ENCODE measurements at regions not wholly inside any gene's neighbourhood (a gene's known extent, or its start where the extent isn't known, plus 50 kb on each side); places are given as distances from the start of the nearest gene placed in this dataset.
"Not testable (repeated sequence)": the region's sequence is repeated elsewhere in the genome, so short reads cannot be mapped to it uniquely, and the experiment has no call there.

DNA sequence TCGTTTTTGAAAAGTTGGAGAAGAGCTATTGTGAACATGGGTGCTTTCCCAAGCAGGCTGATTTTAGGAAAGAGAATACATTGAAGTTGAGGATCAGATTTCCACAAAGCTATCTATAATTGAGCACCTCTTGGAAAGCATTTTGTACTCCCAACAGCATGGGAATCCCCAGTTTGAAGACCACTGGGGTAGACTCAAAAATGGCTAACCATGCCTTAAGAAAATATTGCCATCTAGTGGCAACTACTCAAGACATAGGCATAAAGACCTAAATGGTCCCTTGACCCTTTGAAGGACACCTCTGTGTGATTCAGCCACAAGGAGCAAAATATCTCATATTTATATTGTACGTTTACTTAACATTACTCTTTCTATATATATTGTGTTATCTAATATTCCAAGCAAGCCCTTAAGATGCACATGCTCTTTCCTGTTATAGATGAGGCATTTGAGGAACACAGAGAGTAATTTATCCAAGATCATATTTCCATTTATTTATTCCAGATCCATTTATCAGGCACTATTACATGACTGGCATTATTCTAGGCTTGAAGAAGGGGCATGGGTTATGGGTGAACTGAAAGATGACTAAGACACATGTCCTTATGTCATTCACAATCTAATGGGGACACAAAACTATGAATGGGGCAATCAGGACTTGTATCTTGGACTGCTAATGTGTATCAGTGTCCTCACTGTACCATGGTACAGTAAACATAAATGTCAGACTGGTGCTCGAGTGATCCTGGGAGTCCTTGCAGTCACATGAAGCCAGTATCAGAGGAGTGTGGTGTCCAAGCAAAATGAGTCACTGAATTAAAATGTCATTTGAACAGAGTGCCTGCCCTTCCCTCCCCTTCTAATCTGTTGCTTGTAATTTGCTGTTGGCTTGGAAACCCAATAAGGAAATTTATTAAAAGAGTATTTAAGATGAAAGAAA lies 121.0 kb upstream of the XPO1 start:
- TF ChIP-seq, protein P1, sequence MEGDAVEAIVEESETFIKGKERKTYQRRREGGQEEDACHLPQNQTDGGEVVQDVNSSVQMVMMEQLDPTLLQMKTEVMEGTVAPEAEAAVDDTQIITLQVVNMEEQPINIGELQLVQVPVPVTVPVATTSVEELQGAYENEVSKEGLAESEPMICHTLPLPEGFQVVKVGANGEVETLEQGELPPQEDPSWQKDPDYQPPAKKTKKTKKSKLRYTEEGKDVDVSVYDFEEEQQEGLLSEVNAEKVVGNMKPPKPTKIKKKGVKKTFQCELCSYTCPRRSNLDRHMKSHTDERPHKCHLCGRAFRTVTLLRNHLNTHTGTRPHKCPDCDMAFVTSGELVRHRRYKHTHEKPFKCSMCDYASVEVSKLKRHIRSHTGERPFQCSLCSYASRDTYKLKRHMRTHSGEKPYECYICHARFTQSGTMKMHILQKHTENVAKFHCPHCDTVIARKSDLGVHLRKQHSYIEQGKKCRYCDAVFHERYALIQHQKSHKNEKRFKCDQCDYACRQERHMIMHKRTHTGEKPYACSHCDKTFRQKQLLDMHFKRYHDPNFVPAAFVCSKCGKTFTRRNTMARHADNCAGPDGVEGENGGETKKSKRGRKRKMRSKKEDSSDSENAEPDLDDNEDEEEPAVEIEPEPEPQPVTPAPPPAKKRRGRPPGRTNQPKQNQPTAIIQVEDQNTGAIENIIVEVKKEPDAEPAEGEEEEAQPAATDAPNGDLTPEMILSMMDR (IDR thresholded peaks at IDR 0.05; ENCODE audit: insufficient read depth, low read length) = peak; percentile 69
- DNase-seq (ENCODE audit: low read depth) = peak; percentile 71
- no peak overlapping the region for H3K4me3 ChIP-seq (ENCODE audit: low read depth, low read length)

DNA sequence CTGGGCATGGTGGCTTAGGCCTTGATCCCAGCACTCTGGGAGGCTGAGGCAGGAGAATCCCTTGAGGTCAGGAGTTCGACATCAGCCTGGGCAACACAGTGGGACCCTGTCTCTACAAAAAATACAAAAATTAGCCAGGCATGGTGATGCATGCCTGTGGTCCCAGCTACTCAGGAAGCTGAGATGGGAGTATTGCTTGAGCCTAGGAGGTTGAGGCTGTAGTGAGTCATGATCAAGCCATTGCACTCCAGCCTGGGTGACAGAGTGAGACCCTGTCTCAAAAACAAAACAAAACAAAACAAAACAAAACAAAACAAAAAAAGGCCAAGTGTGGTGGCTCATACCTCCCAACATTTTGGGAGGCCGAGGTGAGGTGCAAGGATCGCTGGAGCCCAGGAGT lies 111.8 kb upstream of the XPO1 start:
- not testable (repeated sequence) for H3K4me3 ChIP-seq (ENCODE audit: low read depth, low read length); DNase-seq (ENCODE audit: low read depth)

DNA sequence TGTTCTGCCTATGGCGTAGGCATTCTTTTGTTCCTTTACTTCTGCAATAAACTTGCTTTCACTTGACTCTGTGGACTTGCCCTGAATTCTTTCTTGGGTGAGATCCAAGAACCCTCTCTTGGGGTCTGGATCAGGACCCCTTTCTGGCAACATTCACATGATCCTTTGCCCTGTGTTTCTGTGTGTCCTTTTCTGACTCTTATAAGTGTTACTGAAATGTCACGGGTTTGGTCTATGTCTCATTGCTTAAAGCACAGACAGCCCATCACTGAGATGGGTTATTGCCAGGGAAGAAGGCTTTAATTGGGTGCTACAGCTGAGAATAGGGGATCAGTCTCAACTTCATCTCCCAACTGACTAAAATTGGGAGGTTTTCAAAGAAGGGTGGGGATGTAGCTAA lies 110.9 kb upstream of the XPO1 start:
- no peak overlapping the region for H3K4me3 ChIP-seq (ENCODE audit: low read depth, low read length)
- TF ChIP-seq, protein P1 (IDR thresholded peaks at IDR 0.05; ENCODE audit: insufficient read depth, low read length) = no peak
- DNase-seq (ENCODE audit: low read depth) = no peak

DNA sequence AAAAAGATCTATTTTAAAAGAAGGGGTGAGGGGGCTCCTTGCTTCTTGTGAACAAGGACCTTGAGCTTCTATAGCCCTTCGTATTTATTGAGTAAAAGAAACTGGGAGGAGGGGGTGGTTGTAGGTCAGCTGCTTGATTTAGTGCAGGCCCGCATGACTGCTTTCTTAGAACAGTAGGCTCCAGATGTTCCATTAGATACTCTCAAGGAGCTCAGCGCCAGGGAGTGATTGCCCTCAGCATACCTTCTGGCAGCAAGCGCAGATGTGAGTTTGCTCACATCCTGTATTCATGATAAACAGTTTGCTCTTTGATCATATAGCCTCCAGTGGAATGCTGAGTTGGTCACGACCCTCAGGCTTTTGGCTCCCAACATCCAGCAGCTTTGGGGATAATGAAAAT lies 108.9 kb upstream of the XPO1 start:
- no peak for DNase-seq (ENCODE audit: low read depth)
- TF ChIP-seq, protein P1 (IDR thresholded peaks at IDR 0.05; ENCODE audit: insufficient read depth, low read length) = no peak
- H3K4me3 ChIP-seq (ENCODE audit: low read depth, low read length) = no peak overlapping the region

DNA sequence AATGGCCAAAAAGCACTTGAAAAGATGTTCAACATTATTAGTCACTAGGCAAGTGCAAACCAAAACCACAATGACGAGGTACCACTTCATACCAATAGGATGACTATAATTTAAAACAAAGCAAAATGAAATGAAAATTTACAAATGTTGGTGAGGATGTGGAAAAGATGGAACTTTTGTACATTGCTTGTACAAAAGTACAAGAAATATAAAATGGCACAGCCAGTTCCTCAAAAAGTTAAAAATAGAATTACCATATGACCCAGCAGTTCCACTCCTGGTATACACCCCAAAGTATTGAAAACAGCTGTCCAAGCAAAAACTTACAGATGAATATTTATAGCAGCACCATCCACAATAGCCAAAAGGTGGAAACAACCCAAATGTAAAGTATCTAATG lies 107.8 kb upstream of the XPO1 start:
- peak; percentile 93 for DNase-seq (ENCODE audit: low read depth)
- TF ChIP-seq, protein P1 (IDR thresholded peaks at IDR 0.05; ENCODE audit: insufficient read depth, low read length) = no peak
- H3K4me3 ChIP-seq (ENCODE audit: low read depth, low read length) = no peak overlapping the region

DNA sequence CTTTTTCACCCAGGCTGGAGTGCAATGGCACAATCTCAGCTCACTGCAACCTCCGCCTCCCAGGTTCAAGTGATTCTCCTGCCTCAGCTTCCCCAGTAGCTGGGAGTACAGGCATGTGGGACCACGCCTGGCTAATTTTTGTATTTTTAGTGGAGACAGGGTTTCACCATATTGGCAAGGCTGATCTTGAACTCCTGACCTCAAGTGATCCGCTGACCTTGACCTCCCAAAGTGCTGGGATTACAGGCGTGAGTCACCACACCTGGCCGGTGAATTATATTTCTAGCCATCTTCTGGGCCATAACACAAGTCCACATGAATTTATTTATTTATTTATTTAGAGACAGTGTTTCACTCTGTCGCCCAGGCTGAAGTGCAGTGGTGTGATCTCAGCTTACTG lies 105.0 kb upstream of the XPO1 start:
- not testable (repeated sequence) for DNase-seq (ENCODE audit: low read depth); H3K4me3 ChIP-seq (ENCODE audit: low read depth, low read length)

DNA sequence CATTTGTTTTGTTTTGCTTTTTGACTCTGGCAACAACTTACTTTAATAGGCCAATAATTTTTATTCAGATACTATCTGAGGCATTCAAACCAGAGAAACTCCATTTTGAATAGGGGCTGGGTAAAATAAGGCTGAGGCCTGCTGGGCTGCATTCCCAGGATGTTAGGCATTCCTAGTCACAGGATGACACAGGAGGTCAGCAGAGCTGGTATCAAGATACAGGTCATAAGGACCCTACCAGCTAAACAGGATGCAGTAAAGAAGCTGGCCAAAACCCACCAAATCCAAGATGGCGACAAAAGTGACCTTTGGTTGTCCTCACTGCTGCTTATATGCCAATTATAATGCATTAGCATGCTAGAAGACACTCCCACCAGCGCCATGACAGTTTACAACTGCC lies 102.2 kb upstream of the XPO1 start:
- H3K4me3 ChIP-seq (ENCODE audit: low read depth, low read length) = no peak overlapping the region
- no peak for DNase-seq (ENCODE audit: low read depth)
- TF ChIP-seq, protein P1 (IDR thresholded peaks at IDR 0.05; ENCODE audit: insufficient read depth, low read length) = no peak

DNA sequence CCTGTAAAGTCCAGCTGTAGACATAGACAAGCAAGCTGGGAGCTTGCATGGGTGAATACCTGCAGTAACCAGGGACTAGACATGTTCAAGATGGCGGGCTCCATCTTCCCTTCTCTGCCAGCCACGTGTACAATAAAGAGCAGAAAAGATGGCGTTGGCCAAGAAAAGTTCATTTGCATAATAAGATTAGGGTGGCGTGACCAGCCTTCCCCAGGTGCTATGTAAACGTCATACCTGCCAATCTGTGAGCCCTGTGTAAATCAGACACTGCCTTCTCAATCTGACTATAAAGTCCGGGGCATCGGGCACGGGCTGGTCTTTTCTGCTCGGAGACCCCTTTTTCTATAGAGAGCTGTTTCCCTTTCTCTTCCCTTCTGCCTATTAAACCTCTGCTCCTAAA lies 101.6 kb upstream of the XPO1 start:
- no peak for DNase-seq (ENCODE audit: low read depth)
- H3K4me3 ChIP-seq (ENCODE audit: low read depth, low read length) = no peak overlapping the region
- TF ChIP-seq, protein P1 (IDR thresholded peaks at IDR 0.05; ENCODE audit: insufficient read depth, low read length) = no peak

All from fibroblast of the aortic adventitia (primary cell).